H1 (cell line): ENCODE measurements at regions not wholly inside any gene's neighbourhood (a gene's known extent, or its start where the extent isn't known, plus 50 kb on each side); places are given as distances from the start of the nearest gene placed in this dataset.

ENCODE experiments used
- CTCF ChIA-PET: fragments of 300-600 bp; sonication (Branson Sonifier 250); formaldehyde crosslinking; loops from one replicate; lab custom pipeline; 2021; ENCODE audit not compliant: partially characterized antibody; lab: Charles Lee
- POLR2A ChIA-PET: fragments of 300-600 bp; sonication (Branson Sonifier 250); formaldehyde crosslinking; loops from one replicate; lab custom pipeline; 2021; ENCODE audit warnings: inconsistent platforms; ENCODE audit not compliant: partially characterized antibody; lab: Charles Lee
- DNase-seq, 2 experiments: peaks; one replicate each; pipeline versions ENCODE4 v3.0.0 to v3.0.0-alpha.2; 2010 to 2022; ENCODE audit warnings: low spot score in 2 of 2, low read depth in 1 of 2, mixed read lengths in 1 of 2
- FAIRE-seq: peaks from 2 replicates; lab custom pipeline; 2011; peaks lifted over from hg19 to GRCh38; lab: Jason Lieb, UNC
- H2AFZ ChIP-seq: 2 replicates; pipeline ENCODE4 v1.8.1; 2012; ENCODE audit warnings: low read length, inconsistent platforms
- H2AK5ac ChIP-seq: 2 replicates; pipeline ENCODE4 v1.6.1; 2013; ENCODE audit warnings: low read depth, low read length
- H2BK120ac ChIP-seq: replicated peaks from 2 replicates; pipeline ENCODE3; 2013; ENCODE audit warnings: low read depth, low read length, inconsistent platforms
- H2BK12ac ChIP-seq: 2 replicates; pipeline ENCODE4 v1.6.1; 2013; ENCODE audit warnings: low read depth, low read length
- H2BK15ac ChIP-seq: 2 replicates; pipeline ENCODE4 v1.6.1; 2013; ENCODE audit warnings: low read length
- H2BK20ac ChIP-seq: 2 replicates; pipeline ENCODE4 v1.6.1; 2013; ENCODE audit warnings: low read length
- H2BK5ac ChIP-seq: 2 replicates; pipeline ENCODE4 v1.6.1; 2013; ENCODE audit warnings: low read depth, low read length
- H3K14ac ChIP-seq: 2 replicates; pipeline ENCODE4 v1.6.1; 2013; ENCODE audit warnings: inconsistent platforms; ENCODE audit not compliant: insufficient read length
- H3K18ac ChIP-seq: 2 replicates; pipeline ENCODE4 v1.6.1; 2013; ENCODE audit warnings: low read length; ENCODE audit errors: extremely low read depth
- H3K23ac ChIP-seq: 2 replicates; pipeline ENCODE4 v1.6.1; 2013; ENCODE audit warnings: inconsistent platforms; ENCODE audit not compliant: insufficient read length
- H3K23me2 ChIP-seq: 2 replicates; pipeline ENCODE4 v1.6.1; 2013; ENCODE audit warnings: low read depth, low read length
- H3K27ac ChIP-seq: 2 replicates; pipeline ENCODE4 v1.6.1; 2011; ENCODE audit warnings: low read depth, low read length, inconsistent platforms
- H3K27me3 ChIP-seq, 4 experiments: replicated peaks in 1 of 4; 1 replicate in 1 of 4; 2 replicates in 3 of 4; pipeline versions ENCODE4 v1.6.1 to v1.8.1; 2011 to 2013; ENCODE audit warnings: low read length in 3 of 4, mild to moderate bottlenecking in 3 of 4, inconsistent platforms in 2 of 4, mixed read lengths in 2 of 4, moderate library complexity in 1 of 4; ENCODE audit not compliant: control insufficient read depth in 3 of 4, insufficient read depth in 3 of 4; ENCODE audit errors: extremely low read depth in 1 of 4
- H3K36me3 ChIP-seq, 4 experiments: 2 replicates each; pipeline versions ENCODE4 v1.6.1 to v1.8.1; 2011 to 2013; ENCODE audit warnings: mild to moderate bottlenecking in 4 of 4, low read length in 3 of 4, moderate library complexity in 2 of 4, control low read depth in 1 of 4, inconsistent platforms in 1 of 4; ENCODE audit not compliant: insufficient read depth in 4 of 4, control insufficient read depth in 2 of 4
- H3K4ac ChIP-seq: replicated peaks from 2 replicates; pipeline ENCODE3; 2013; ENCODE audit warnings: low read length, low read depth, mixed read lengths, inconsistent platforms; ENCODE audit not compliant: insufficient read length
- H3K4me1 ChIP-seq, 4 experiments: replicated peaks in 1 of 4; 1 replicate in 1 of 4; 2 replicates in 3 of 4; pipeline versions ENCODE4 v1.6.1 to v1.8.1; 2011 to 2013; ENCODE audit warnings: low read length in 3 of 4, inconsistent platforms in 2 of 4, mixed read lengths in 1 of 4; ENCODE audit not compliant: insufficient read depth in 4 of 4, control insufficient read depth in 3 of 4
- H3K4me2 ChIP-seq, 2 experiments: 2 replicates each; pipeline versions ENCODE4 v1.6.1 to v1.8.1; 2011 to 2013; ENCODE audit warnings: low read depth in 2 of 2, low read length in 2 of 2, control low read depth in 1 of 2, inconsistent platforms in 1 of 2, mild to moderate bottlenecking in 1 of 2; ENCODE audit not compliant: insufficient read depth in 1 of 2
- H3K4me3 ChIP-seq, 4 experiments: fragments of 200-600, 300-600 bp in 1 of 4; sonication (generic), shearing (Covaris generic), sonication (Bioruptor Twin) in 1 of 4; 2 replicates each; pipeline versions ENCODE4 v1.5.1 to v1.8.1; 2011 to 2016; ENCODE audit warnings: low read length in 4 of 4, low read depth in 3 of 4, control low read depth in 2 of 4, inconsistent platforms in 2 of 4, mild to moderate bottlenecking in 2 of 4, mixed read lengths in 1 of 4, moderate library complexity in 1 of 4; ENCODE audit not compliant: insufficient read depth in 2 of 4; ENCODE audit errors: extremely low read depth in 1 of 4
- H3K56ac ChIP-seq: replicated peaks from 2 replicates; pipeline ENCODE3; 2013; ENCODE audit warnings: low read depth, mild to moderate bottlenecking, mixed read lengths, low read length, inconsistent platforms; ENCODE audit not compliant: insufficient read length
- H3K79me1 ChIP-seq: 2 replicates; pipeline ENCODE4 v1.6.1; 2013; ENCODE audit warnings: low read depth, low read length, control low read depth
- H3K79me2 ChIP-seq, 2 experiments: 2 replicates each; pipeline versions ENCODE4 v1.6.1 to v1.8.1; 2012 to 2013; ENCODE audit warnings: low read length in 2 of 2, mild to moderate bottlenecking in 2 of 2, inconsistent platforms in 1 of 2; ENCODE audit not compliant: insufficient read depth in 2 of 2, control insufficient read depth in 1 of 2
- H3K9ac ChIP-seq, 4 experiments: replicated peaks in 1 of 4; 1 replicate in 1 of 4; 2 replicates in 3 of 4; pipeline versions ENCODE4 v1.6.1 to v1.8.1; 2011 to 2013; ENCODE audit warnings: low read depth in 3 of 4, low read length in 3 of 4, control low read depth in 2 of 4, mild to moderate bottlenecking in 2 of 4, moderate library complexity in 2 of 4, inconsistent platforms in 1 of 4; ENCODE audit errors: extremely low read depth in 1 of 4
- H3K9me3 ChIP-seq, 2 experiments: 2 replicates each; pipeline versions ENCODE4 v1.6.1 to v1.8.1; 2012 to 2013; ENCODE audit warnings: mild to moderate bottlenecking in 2 of 2, moderate library complexity in 2 of 2, control low read depth in 1 of 2, inconsistent platforms in 1 of 2, low read depth in 1 of 2, low read length in 1 of 2, mixed read lengths in 1 of 2; ENCODE audit not compliant: insufficient read depth in 2 of 2
- H4K20me1 ChIP-seq, 2 experiments: replicated peaks in 1 of 2; 2 replicates each; pipeline versions ENCODE3 to v1.8.1; 2011 to 2013; ENCODE audit warnings: inconsistent platforms in 2 of 2, low read length in 2 of 2, mild to moderate bottlenecking in 1 of 2; ENCODE audit not compliant: insufficient read depth in 2 of 2, control insufficient read depth in 1 of 2
- H4K5ac ChIP-seq: 2 replicates; pipeline ENCODE4 v1.6.1; 2013; ENCODE audit warnings: low read length, low read depth, mixed read lengths, inconsistent platforms; ENCODE audit not compliant: insufficient read length
- H4K8ac ChIP-seq: 2 replicates; pipeline ENCODE4 v1.8.0; 2013; ENCODE audit warnings: mild to moderate bottlenecking, moderate library complexity, low read length, inconsistent platforms; ENCODE audit not compliant: insufficient read depth; ENCODE audit errors: extremely low read depth
- H4K91ac ChIP-seq: replicated peaks from 2 replicates; pipeline ENCODE3; 2013; ENCODE audit warnings: low read length, mixed read lengths, inconsistent platforms; ENCODE audit not compliant: insufficient read length
- ASH2L ChIP-seq: fragments of 200-600, 300-600 bp; sonication (generic); IDR thresholded peaks from one replicate; pipeline ENCODE4 v1.7.1; 2017; ENCODE audit warnings: low read length
- BRCA1 ChIP-seq: IDR thresholded peaks from 2 replicates; pipeline ENCODE4 v1.6.1; 2012; ENCODE audit warnings: low read depth, low read length, improper control_type of control experiment
- CEBPB ChIP-seq: IDR thresholded peaks from 2 replicates; pipeline ENCODE4 v1.6.1; 2012; ENCODE audit warnings: low read depth, low read length
- EZH2 ChIP-seq: fragments of 200-600 bp; sonication (generic); IDR thresholded peaks from 2 replicates; pipeline ENCODE4 v1.7.1; 2012; ENCODE audit warnings: low read depth, mild to moderate bottlenecking, moderate library complexity, low read length, inconsistent platforms; ENCODE audit not compliant: severe bottlenecking
- FOSL1 ChIP-seq: IDR thresholded peaks from 2 replicates; pipeline ENCODE4 v1.6.1; 2011; ENCODE audit warnings: mild to moderate bottlenecking, low read depth, low read length, moderate library complexity; ENCODE audit not compliant: insufficient read depth
- KDM1A ChIP-seq: fragments of 200-600, 300-600 bp; sonication (generic); IDR thresholded peaks from 2 replicates; pipeline ENCODE4 v1.7.1; 2016; ENCODE audit warnings: mild to moderate bottlenecking, low read length, borderline replicate concordance
- POLR2AphosphoS5 ChIP-seq: IDR thresholded peaks from 2 replicates; pipeline ENCODE4 v1.6.1; 2011; ENCODE audit warnings: low read depth, low read length
- WGBS, 2 experiments: shearing (Covaris generic) in 1 of 2; methylation state at CpG; one replicate each; pipeline versions ENCODE4 v1.1.6 to v1.1.7; 2013 to 2015; ENCODE audit warnings: low lambda C conversion rate in 2 of 2, mixed read lengths in 2 of 2, inconsistent platforms in 1 of 2, low coverage in 1 of 2, missing lambda C conversion rate in 1 of 2; ENCODE audit not compliant: insufficient replicate concordance in 2 of 2, insufficient coverage in 1 of 2, insufficient read length in 1 of 2; ENCODE audit errors: extremely low coverage in 1 of 2, missing lambda C conversion rate in 1 of 2; 5-methylcytosine and 5-hydroxymethylcytosine counted together

- H3K18ac ChIP-seq: no peak overlapping the region
- no peak overlapping the region for H2AFZ ChIP-seq
- no peak overlapping the region for H2BK15ac ChIP-seq
- no peak overlapping the region for H3K23ac ChIP-seq
- peaks cover 3 to 9% (median 7%) of the 10 kb centered on the region in 4 experiments; a peak in 6 of 7 replicates for H3K4me1 ChIP-seq
- H4K91ac ChIP-seq: no peak overlapping the region
- no peaks in the 10 kb centered on the region for H3K9me3 ChIP-seq
- no peak overlapping the region for H3K9ac ChIP-seq
- H3K27ac ChIP-seq: no peak overlapping the region
- FAIRE-seq (no peak), DNase-seq (no peak)
- no peaks in the 10 kb centered on the region for H3K79me1 ChIP-seq
- H4K20me1 ChIP-seq: no peaks in the 10 kb centered on the region
- H2AK5ac ChIP-seq: 0 out of 2 replicates have a peak overlapping the region, but pooled peaks have one; percentile 11
- no peaks in the 10 kb centered on the region for H3K23me2 ChIP-seq
- TF ChIP-seq CEBPB: no peak
- TF ChIP-seq EZH2: no peak
- TF ChIP-seq KDM1A: no peak
- no peak for TF ChIP-seq ASH2L
- TF ChIP-seq POLR2AphosphoS5: no peak
- TF ChIP-seq BRCA1: no peak
- no peak for TF ChIP-seq FOSL1
- CTCF ChIA-PET: interaction anchor here (0.9 to 1.7 kb wide), 4 partner anchors 19 to 134 kb away, joined by 3 to 8 read pairs (median 4); no protein-coding TSS in a partner anchor
- 0 out of 7 replicates have a peak, but pooled peaks cover 0 to 2% (median 0%) of the 10 kb centered on the region in 4 experiments for H3K27me3 ChIP-seq
- H2BK120ac ChIP-seq: no peak overlapping the region
- H3K4ac ChIP-seq: no peak overlapping the region
- peak overlapping the region; percentile 87; the same call in 1 of the 2 replicates for H2BK12ac ChIP-seq
- H3K14ac ChIP-seq: no peak overlapping the region
- POLR2A ChIA-PET: interaction anchor here (0.8 kb wide), 1 partner anchor 101 kb away, joined by 3 read pairs; no protein-coding TSS in a partner anchor
- no peak overlapping the region for H2BK5ac ChIP-seq
- H2BK20ac ChIP-seq: 0 out of 2 replicates have a peak overlapping the region, but pooled peaks have one; percentile 26
- no peaks in the 10 kb centered on the region for H3K79me2 ChIP-seq
- H3K4me3 ChIP-seq: no peak overlapping the region
- no peak overlapping the region; the same call in 1 of the 2 replicates for H4K8ac ChIP-seq
- H3K4me2 ChIP-seq: no peak overlapping the region
- no peaks in the 10 kb centered on the region for H3K36me3 ChIP-seq
- 86% methylated on average over 3 of the region's 3 CpGs; no CpG with 5 or more reads in 1 of the 2 experiments for WGBS, 2 experiments
- no peak overlapping the region for H4K5ac ChIP-seq
- no peak overlapping the region for H3K56ac ChIP-seq
Observed at GRCh38 chr10:110397856-110398255, 93.1 kb upstream of the SMNDC1 start.
